Ishikawa (cell line): ENCODE measurements at regions not wholly inside any gene's neighbourhood (a gene's known extent, or its start where the extent isn't known, plus 50 kb on each side); places are given as distances from the start of the nearest gene placed in this dataset.

Experiments used
- CEBPB ChIP-seq: IDR thresholded peaks from 2 replicates; pipeline ENCODE4 v1.6.1; 2012
- CREB1 ChIP-seq: IDR thresholded peaks from 2 replicates; pipeline ENCODE4 v1.6.1; 2012; ENCODE audit warnings: low read depth
- EGR1 ChIP-seq: IDR thresholded peaks from 2 replicates; pipeline ENCODE4 v1.6.1; 2012
- EP300 ChIP-seq: IDR thresholded peaks from 2 replicates; pipeline ENCODE4 v1.6.1; 2012; ENCODE audit warnings: borderline replicate concordance
- FOXM1 ChIP-seq: IDR thresholded peaks from 2 replicates; pipeline ENCODE4 v1.6.1; 2012; ENCODE audit warnings: low read depth, borderline replicate concordance
- MAX ChIP-seq: IDR thresholded peaks from 2 replicates; pipeline ENCODE4 v1.6.1; 2012
- NFIC ChIP-seq: IDR thresholded peaks from 2 replicates; pipeline ENCODE4 v1.6.1; 2012
- RAD21 ChIP-seq: IDR thresholded peaks from 2 replicates; pipeline ENCODE4 v1.6.1; 2012; ENCODE audit warnings: low read depth
- REST ChIP-seq: IDR thresholded peaks from 2 replicates; pipeline ENCODE4 v1.6.1; 2012; ENCODE audit warnings: low read depth, mild to moderate bottlenecking
- TAF1 ChIP-seq: IDR thresholded peaks from 2 replicates; pipeline ENCODE4 v1.6.1; 2012; ENCODE audit warnings: low read depth, mild to moderate bottlenecking
- TCF12 ChIP-seq: IDR thresholded peaks from 2 replicates; pipeline ENCODE4 v1.6.1; 2012; ENCODE audit warnings: low read depth
- TEAD4 ChIP-seq: IDR thresholded peaks from 2 replicates; pipeline ENCODE4 v1.6.1; 2012
- USF1 ChIP-seq: IDR thresholded peaks from 2 replicates; pipeline ENCODE4 v1.6.1; 2012
- YY1 ChIP-seq: IDR thresholded peaks from 2 replicates; pipeline ENCODE4 v1.6.1; 2012; ENCODE audit warnings: low read depth
- ZBTB7A ChIP-seq: IDR thresholded peaks from 2 replicates; pipeline ENCODE4 v1.6.1; 2012; ENCODE audit warnings: low read depth

GRCh38 chr2:71834796-71835195 lies 312.9 kb downstream of the CYP26B1 start:
- TF ChIP-seq CEBPB (no peak), CREB1 (no peak), REST (no peak), USF1 (no peak), MAX (no peak), TAF1 (no peak), EGR1 (no peak), FOXM1 (no peak), RAD21 (no peak), NFIC (no peak), TCF12 (no peak), ZBTB7A (no peak), EP300 (no peak)

- TF ChIP-seq TCF12 (no peak), TAF1 (no peak), RAD21 (no peak), TEAD4 (no peak), REST (no peak), ZBTB7A (no peak)
Measured at GRCh38 chr2:71833855-71834560, 313.7 kb downstream of the CYP26B1 start.

GRCh38 chr2:71833272-71833671 lies 314.4 kb downstream of the CYP26B1 start:
- TF ChIP-seq FOXM1: no peak
- TF ChIP-seq EP300: no peak
- no peak for TF ChIP-seq EGR1
- TF ChIP-seq MAX: no peak

GRCh38 chr2:71832844-71833243 lies 314.8 kb downstream of the CYP26B1 start:
- no peak for TF ChIP-seq TEAD4
- TF ChIP-seq ZBTB7A: no peak

GRCh38 chr2:71832388-71832787 lies 315.3 kb downstream of the CYP26B1 start:
- TF ChIP-seq NFIC: no peak
- no peak for TF ChIP-seq TEAD4
- TF ChIP-seq CREB1: no peak

GRCh38 chr2:71831193-71831577 lies 316.5 kb downstream of the CYP26B1 start:
- TF ChIP-seq EP300 (no peak), REST (no peak), CREB1 (no peak), CEBPB (no peak), TEAD4 (no peak), USF1 (no peak), RAD21 (no peak), FOXM1 (no peak), ZBTB7A (no peak), EGR1 (no peak), TCF12 (no peak), TAF1 (no peak), NFIC (no peak), MAX (no peak), YY1 (no peak)
